ENCODE measurements at regions not wholly inside any gene's neighbourhood (a gene's known extent, or its start where the extent isn't known, plus 50 kb on each side); places are given as distances from the start of the nearest gene placed in this dataset.

- no peak for DNase-seq
Measured at GRCh38 chr6:156647140-156647784, 129.9 kb upstream of the ARID1B start.

- DNase-seq, result no peak
Measured at GRCh38 chr6:156646496-156646895, 130.7 kb upstream of the ARID1B start.

DNA sequence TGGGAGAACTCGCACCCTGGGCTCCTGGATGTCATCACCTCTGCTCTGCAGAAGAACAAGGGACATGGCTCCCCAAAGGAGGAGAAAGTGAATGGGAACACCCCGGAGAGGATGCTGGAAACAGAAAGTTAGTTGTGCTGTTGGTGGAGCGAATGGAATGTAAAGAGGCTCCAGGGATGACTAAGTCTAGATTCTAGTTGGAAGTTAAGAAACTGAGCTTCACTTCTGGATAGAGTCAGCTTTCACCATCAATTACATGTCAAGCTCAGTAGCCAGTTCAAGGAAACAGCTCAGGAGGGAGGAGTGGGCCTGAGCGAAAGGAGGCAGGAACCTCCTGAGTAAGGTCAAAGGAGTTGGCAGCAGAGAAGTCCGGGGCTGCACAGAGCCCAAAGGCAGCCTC, 132.1 kb upstream of the ARID1B start:
- DNase-seq, result no peak

DNA sequence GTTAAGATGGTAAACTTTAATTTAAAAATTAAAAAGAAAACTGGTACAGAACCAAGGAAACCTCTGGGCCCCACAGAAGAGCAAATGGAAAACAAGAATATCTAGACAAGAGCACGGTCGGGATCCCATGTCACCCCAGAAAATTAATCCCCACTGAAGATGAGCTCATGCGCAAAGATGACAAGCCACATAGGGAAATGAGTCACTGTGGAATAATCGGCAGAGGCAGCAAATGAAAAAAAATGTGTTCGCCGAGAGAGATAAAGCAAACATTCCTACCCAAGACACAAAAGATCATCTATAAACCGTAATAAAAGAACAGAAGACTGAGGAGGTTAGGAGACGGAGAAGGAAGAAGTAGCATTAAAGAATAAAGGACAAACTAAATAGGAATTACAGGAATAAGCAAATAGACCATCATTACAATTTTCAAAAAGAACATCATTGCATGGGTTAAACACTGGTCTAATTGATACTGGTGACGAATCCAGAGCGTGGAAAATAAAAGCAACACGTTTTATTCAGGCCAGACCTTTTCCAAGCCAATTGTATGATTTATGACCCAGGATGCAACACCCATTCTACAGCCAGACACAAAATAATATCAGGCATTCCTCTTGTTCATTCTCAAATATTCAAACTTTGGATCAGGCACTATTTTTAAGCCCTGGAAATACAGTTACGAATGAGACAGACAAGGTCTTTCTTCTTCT, 138.0 kb upstream of the ARID1B start:
- no peak for DNase-seq

GRCh38 chr6:156638581-156638980, 138.6 kb upstream of the ARID1B start:
- no peak for DNase-seq

- no peak for DNase-seq
Measured at GRCh38 chr6:156634951-156635371, 142.2 kb upstream of the ARID1B start.

GRCh38 chr6:156634048-156634447, 143.1 kb upstream of the ARID1B start:
- no peak for DNase-seq

- DNase-seq, result no peak
Measured at GRCh38 chr6:156633291-156633690, 143.9 kb upstream of the ARID1B start.

- no peak for DNase-seq
Measured at GRCh38 chr6:156630613-156631302, 146.4 kb upstream of the ARID1B start.

GRCh38 chr6:156628805-156629204, 148.4 kb upstream of the ARID1B start:
- DNase-seq, result no peak

DNA sequence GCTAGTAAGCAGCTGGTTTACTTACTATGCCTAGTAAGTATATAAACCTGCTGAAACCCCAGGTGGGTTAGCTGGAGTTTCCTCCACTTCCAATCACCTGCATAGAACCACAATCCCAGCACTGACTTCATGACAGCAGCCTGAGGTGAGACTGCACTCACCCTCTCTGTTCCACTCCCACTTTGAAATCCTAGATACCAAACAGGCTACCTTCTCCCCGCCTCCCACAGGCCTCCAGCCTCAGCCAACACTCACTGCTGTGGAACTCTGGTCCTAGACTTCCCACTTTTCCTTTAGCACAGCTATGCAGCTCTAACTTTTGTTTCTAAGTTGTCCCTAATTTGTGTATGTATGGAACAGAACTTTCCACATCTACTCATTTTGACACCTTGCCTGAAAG, 149.7 kb upstream of the ARID1B start:
- no peak for DNase-seq

GRCh38 chr6:156622185-156622584, 155.0 kb upstream of the ARID1B start:
- DNase-seq, result no peak

DNA sequence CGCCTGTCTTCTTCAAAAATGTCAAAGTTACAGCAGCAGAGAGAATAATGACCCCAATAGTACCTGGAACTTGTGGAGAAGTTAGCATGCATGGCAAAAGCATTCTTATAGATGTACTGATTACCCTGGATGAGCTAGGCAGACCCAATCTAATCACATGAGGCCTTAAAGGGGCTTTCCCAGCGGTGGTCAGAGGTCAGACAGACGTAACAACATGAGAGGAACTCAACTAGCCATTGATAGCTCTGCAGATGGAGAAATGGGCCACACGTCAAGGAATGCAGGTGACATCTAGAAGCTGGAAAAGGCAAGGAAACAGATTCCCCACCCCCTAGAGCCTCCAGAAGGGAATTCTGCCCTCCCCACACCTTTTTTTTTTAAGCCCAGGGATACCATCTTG, 156.8 kb upstream of the ARID1B start:
- DNase-seq, result no peak

DNA sequence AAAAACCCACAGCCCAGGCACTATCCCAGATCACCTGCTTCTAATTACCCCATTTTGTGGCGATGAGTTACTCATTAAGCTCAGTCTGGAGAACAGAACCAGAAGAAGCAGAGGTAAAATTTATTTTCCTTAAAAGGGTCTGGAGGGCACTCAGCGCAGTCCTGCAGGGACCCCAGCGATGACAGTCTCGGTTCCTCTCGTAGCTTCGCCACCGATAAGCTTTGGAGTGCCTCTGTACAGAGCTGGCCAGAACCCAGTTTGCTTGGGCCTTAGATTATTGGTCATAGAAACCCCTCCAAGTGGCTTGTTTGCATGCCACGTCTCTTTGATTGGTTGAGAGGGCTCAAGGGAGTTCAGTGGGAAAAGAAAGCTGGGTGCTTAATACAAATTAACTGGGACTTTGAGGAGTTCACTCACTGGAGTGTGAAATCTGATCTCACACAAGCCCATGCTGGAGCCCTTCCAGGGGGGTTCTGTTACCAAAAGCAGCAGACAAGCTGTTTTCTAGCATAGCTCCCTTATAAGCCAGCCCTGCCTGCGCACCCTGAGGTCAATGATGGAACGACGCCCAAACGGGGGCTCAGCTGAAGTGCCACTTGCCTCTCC, 158.5 kb upstream of the ARID1B start:
- DNase-seq, result no peak

DNA sequence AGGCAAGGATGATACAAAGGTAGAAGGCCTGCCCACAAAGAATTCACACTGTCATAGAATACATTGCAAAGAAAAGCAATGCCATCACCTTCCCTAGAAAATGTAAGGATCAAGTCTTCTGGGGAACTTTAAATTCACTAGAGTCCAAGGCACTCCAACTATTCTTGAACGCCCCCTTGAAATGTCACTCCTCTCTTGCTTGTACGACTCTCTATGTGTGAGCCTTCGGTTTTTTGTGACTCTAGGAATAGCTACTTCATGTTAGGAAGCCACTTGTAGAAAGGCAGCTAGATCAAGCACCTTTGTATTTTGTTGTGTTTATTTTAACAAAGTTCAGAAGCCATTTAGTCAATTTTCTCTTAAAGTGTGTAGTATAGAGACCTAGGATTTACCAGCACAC, 159.2 kb upstream of the ARID1B start:
- no peak for DNase-seq

DNA sequence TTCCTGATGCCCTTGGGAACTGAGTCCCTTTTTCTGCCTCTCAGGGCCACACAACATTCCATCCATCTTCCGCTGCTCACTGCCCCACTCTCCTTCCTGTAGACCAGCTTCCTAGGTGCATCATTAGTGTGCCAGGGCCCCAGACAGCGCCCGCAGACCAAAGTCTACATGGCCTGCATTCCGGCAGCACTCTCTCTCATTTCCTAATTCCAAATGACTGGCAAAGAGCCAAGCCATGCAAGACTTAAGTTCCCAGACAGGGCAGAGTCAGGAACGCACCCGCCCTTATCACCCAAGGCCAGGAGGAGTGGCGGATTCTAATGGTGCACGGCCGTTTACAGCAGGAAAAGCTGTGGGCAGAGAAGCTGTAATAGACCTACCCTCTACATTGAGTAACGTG, 159.8 kb upstream of the ARID1B start:
- DNase-seq, result no peak

DNA sequence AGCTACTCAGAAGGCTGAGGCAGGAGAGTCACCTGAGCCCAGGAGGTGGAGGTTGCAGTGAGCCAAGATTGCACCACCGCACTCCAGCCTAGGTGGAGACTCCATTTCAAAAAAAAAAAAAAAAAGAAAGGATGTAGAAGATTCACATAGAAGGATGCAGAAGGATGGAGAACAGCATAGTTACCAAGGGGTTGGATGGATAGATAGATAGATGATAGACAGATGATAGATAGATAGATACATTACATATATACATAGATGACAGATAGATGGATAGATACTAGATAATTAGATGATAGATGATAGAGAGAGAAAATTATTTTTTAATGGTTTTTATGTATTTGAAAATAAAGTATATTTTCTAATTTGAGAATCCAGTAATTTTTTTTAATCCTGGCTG, 160.7 kb upstream of the ARID1B start:
- no peak for DNase-seq

- DNase-seq, result no peak
Measured at GRCh38 chr6:156613996-156614395, 163.2 kb upstream of the ARID1B start.

DNA sequence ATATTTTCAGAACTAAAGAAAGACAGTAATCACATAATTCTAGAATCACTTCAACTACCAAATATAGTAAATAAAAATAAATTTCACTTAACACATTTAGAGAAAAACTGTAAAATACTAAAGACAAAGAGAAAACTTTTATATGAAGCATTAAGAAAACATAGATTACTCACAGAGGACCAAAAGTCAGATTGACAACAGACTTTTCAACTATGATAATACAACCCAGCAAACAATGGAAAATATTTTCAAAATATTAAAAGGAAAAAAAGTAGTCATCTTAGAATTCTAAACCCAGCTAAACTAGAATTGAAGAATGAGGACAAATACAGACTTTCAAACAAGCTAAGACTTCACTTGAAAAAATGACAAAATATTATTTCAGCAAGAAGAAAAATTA, 164.8 kb upstream of the ARID1B start:
- no peak for DNase-seq

GRCh38 chr6:156602066-156602385, 175.2 kb upstream of the ARID1B start:
- no peak for DNase-seq

- no peak for DNase-seq
Measured at GRCh38 chr6:156601152-156602065, 175.8 kb upstream of the ARID1B start.

DNA sequence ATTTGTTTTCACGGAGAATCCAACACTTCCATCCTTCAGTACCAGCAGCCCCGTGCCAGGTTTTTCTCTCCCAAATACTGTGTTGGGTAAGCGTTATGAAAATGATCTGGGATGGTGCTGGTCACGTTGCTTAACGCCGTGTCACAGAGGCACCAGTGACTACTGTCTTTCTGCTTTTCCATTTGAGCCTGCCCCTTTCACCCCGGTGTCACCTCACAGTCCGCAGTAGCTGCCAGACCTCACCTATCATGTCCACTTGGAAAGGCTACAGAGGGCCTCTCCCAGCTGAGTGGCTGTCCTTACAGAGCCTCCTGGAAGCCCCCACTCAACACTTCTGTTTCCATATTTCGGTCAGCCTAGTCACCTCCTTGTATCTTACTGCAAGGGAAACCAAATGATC, 176.5 kb upstream of the ARID1B start:
- no peak for DNase-seq

Data from HCEC 1CT (cell line).